ENCODE measurements at regions not wholly inside any gene's neighbourhood (a gene's known extent, or its start where the extent isn't known, plus 50 kb on each side); places are given as distances from the start of the nearest gene placed in this dataset.

DNA sequence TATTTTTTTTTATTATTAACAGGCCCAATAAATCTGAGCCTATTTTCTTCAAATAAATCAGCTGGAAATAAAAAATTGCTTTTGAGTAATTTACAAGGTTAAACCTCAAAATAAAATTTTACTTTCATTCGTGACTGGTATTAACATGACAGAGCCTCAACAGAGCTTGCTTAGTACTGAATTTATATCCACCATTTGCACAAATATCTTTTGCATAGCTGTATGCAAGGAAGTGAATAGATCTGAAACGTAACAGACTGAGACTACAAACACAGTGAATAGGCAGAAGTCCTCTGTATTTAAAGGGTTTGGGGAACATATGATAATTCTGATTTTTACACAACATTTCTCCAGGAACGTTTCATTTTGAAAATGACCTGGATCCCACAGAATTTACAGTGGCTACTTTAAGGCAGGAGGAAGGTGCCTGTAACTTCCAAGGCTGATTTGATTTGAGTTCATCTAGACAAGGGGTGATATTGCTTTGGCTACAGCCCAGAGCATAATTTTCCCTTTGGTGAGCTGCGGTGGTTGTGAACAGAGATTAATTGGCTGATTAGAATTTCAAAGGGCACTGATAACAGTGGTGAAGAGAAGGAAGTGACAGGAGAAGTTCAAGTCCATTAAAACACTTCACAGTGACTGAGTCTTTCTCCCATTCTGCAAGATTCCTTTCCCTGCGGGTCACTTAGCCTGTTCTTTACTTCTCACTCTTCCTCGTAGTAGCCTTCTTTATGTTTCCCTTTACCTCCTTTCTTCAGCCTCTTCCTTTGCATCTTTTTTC, 121.2 kb upstream of the SASH1 start:
- TF ChIP-seq, protein P1, sequence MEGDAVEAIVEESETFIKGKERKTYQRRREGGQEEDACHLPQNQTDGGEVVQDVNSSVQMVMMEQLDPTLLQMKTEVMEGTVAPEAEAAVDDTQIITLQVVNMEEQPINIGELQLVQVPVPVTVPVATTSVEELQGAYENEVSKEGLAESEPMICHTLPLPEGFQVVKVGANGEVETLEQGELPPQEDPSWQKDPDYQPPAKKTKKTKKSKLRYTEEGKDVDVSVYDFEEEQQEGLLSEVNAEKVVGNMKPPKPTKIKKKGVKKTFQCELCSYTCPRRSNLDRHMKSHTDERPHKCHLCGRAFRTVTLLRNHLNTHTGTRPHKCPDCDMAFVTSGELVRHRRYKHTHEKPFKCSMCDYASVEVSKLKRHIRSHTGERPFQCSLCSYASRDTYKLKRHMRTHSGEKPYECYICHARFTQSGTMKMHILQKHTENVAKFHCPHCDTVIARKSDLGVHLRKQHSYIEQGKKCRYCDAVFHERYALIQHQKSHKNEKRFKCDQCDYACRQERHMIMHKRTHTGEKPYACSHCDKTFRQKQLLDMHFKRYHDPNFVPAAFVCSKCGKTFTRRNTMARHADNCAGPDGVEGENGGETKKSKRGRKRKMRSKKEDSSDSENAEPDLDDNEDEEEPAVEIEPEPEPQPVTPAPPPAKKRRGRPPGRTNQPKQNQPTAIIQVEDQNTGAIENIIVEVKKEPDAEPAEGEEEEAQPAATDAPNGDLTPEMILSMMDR (IDR thresholded peaks at IDR 0.05) = no peak
- ATAC-seq (ENCODE audit: low read depth) (no peak), DNase-seq (no peak)
- Mint-ChIP-seq H3K27ac (no peak overlapping the region), H3K4me1 (peaks cover 4% of the 10 kb centered on the region), H3K27me3 (peaks cover 16% of the 10 kb centered on the region), H3K9me3 (no peaks in the 10 kb centered on the region), H3K4me3 (no peak overlapping the region), H3K36me3 (ENCODE audit: low read depth) (no peaks in the 10 kb centered on the region)
- ChIA-PET CTCF (no interaction called here), POLR2A (no interaction called here)
- intact Hi-C loops (cut with micrococcal nuclease) = no loop called here

DNA sequence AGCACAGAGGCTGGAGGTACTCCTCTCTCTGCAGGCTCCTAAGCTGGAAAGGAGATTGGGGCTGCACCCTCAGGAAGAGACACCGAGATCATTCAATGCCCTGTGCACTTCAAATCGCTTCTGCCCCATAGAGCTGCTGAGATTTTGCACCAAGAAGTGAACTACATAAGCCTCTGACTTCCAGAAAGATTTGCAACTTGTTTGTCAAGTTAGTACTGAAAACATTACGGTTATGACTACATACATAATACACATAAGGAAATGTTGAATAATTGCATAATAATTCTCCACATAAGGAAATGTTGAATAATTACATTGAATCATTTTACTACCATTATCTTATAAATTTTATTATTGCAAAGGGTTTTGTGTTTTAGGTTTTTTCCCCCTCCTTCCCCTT, 120.3 kb upstream of the SASH1 start:
- ATAC-seq (ENCODE audit: low read depth) (no peak), DNase-seq (no peak)
- intact Hi-C loops (cut with micrococcal nuclease) = no loop called here
- ChIA-PET POLR2A (no interaction called here), CTCF (no interaction called here)
- no peaks in the 10 kb centered on the region for H3K36me3 Mint-ChIP-seq (ENCODE audit: low read depth)
- H3K4me3 Mint-ChIP-seq = no peak overlapping the region
- H3K9me3 Mint-ChIP-seq = no peaks in the 10 kb centered on the region
- TF ChIP-seq, protein P1 (IDR thresholded peaks at IDR 0.05) = no peak
- H3K27ac Mint-ChIP-seq = no peak overlapping the region
- peaks cover 15% of the 10 kb centered on the region for H3K27me3 Mint-ChIP-seq
- H3K4me1 Mint-ChIP-seq = peaks cover 4% of the 10 kb centered on the region

DNA sequence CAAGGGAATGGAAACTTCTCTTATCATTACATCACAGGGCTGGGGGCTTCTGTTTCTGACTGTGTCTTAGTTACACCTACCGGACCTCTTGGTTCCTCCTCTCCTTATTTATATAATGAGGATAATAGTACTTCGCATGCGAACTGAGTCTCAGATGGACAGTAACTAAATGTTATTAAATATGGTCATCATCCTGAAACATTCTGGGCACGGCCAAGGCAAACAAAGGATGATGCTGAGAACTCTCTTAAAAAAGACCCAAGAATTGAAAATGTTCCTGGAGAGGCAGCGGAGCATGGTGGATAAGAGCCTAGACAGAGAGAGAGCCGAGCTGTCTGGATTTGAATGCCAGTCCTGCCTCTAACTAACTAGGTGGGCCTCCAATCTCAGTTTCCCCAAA, 119.8 kb upstream of the SASH1 start:
- H3K36me3 Mint-ChIP-seq (ENCODE audit: low read depth) = no peaks in the 10 kb centered on the region
- ChIA-PET POLR2A (no interaction called here), CTCF (no interaction called here)
- H3K4me3 Mint-ChIP-seq = no peak overlapping the region
- no peak for ATAC-seq (ENCODE audit: low read depth)
- DNase-seq = no peak
- intact Hi-C loops (cut with micrococcal nuclease) = no loop called here
- H3K27ac Mint-ChIP-seq = no peak overlapping the region
- peaks cover 17% of the 10 kb centered on the region for H3K27me3 Mint-ChIP-seq
- no peaks in the 10 kb centered on the region for H3K9me3 Mint-ChIP-seq
- peaks cover 4% of the 10 kb centered on the region for H3K4me1 Mint-ChIP-seq
- TF ChIP-seq, protein P1 (IDR thresholded peaks at IDR 0.05) = no peak

DNA sequence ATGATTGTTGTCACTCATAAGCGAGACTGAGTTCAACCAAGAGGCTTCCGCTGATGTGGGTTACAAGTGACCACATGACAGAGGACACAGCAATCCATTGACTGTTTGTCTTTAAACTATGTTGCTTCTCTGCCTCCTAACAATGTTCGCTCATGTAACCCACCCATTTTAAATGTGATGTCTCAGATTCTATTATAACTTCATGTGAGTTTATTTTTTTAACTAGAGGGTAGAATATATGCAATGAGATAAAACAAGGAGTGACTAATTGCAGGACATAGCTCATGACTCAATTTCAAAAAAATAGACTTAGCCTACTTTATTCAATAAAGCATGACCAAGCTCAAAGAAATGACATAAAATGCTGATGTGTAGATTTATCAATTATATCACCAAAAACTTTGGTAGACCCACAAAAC, 119.2 kb upstream of the SASH1 start:
- ATAC-seq (ENCODE audit: low read depth) (no peak), DNase-seq (no peak)
- Mint-ChIP-seq H3K36me3 (ENCODE audit: low read depth) (no peaks in the 10 kb centered on the region), H3K27ac (no peak overlapping the region), H3K4me1 (no peaks in the 10 kb centered on the region), H3K4me3 (no peak overlapping the region), H3K27me3 (peaks cover 16% of the 10 kb centered on the region), H3K9me3 (no peaks in the 10 kb centered on the region)
- intact Hi-C loops (cut with micrococcal nuclease) = no loop called here
- CTCF ChIA-PET = no interaction called here
- POLR2A ChIA-PET = no interaction called here
- TF ChIP-seq, protein P1 (IDR thresholded peaks at IDR 0.05) = no peak

DNA sequence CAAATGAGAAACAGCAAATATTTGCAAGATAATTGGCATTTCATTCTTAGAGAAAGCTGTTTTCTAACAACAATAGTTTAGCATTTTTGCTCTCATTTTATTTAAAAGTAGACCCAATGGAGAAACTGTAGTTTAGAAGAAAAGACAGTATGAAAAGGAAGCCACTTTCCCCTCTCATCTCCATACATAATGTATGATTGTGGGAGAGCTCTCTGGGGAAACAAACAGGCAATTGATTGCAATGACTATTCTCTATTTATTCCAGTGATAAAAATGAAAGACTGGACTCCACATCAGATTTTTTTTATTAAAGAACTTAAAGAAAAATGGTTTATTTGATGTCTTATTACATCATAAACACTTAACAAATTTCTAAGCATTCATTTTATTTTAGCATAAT, 116.8 kb upstream of the SASH1 start:
- Mint-ChIP-seq H3K27ac (no peak overlapping the region), H3K27me3 (peaks cover 16% of the 10 kb centered on the region), H3K36me3 (ENCODE audit: low read depth) (no peaks in the 10 kb centered on the region), H3K4me1 (no peaks in the 10 kb centered on the region), H3K9me3 (no peaks in the 10 kb centered on the region), H3K4me3 (no peak overlapping the region)
- ChIA-PET POLR2A (no interaction called here), CTCF (no interaction called here)
- DNase-seq = no peak
- ATAC-seq (ENCODE audit: low read depth) = no peak
- intact Hi-C loops (cut with micrococcal nuclease) = no loop called here
- TF ChIP-seq, protein P1 (IDR thresholded peaks at IDR 0.05) = no peak
